HG02759 (cell line): ENCODE measurements at regions not wholly inside any gene's neighbourhood (a gene's known extent, or its start where the extent isn't known, plus 50 kb on each side); places are given as distances from the start of the nearest gene placed in this dataset.

Experiments used
- ATAC-seq: cut with Tn5 transposase; IDR thresholded peaks from one replicate; pipeline ENCODE4 v1.9.1; 2021; ENCODE audit warnings: mild to moderate bottlenecking, moderate library complexity; ENCODE audit not compliant: unreplicated experiment

DNA sequence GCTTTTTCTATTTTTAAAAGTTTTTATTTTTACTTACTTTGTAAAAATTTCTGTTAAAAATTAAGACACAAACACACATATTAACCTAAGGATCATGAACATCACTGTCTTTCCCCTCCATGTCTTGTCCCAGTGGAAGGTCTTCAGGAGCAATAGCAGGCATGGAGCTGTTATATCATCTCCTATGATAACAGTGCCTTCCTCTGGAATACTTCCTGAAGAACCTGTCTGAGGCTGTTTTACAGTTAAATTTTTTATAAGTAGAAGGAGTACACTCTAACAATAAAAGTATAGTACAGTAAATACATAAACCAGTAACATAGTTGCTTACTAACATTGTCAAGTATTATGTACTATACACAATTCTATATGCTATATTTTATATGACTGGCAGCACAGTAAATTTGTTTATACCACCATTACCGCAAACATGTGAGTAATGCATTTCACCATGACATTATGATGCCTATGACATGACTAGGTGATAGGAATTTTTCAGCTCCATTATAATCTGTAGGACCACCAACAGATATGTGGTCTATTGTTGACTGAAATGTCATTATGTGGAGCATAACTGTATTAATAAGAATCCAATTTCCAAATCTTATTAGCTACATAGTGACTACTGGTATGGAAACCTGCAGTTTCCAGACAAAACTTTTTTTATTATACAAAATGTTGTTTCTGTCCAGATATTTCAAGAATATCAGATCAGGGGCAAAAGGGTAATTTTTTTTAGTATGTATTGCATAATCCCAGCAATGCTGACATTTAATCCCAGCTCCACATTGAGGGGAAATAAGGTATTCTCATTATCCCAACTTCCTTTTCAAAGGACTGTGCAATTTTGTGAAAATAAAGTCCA is 337.2 kb upstream of the SLC39A10 start:
- no peak for ATAC-seq

DNA sequence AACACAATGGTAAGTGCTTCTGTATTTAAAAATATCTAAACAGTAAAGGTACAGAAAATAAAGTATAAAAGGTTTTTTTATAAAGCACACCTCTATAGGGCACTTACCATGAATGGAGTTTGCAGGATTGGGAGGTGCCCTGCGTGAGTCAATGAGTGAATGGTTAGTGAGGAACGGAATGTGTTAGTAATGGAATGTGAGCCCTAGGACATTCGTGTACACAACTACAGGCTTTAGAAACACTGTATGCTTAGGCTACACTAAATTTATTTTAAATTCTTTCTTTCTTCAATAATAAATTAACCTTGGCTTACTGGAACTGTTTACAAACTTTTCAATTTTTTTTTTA is 337.9 kb upstream of the SLC39A10 start:
- ATAC-seq = no peak

DNA sequence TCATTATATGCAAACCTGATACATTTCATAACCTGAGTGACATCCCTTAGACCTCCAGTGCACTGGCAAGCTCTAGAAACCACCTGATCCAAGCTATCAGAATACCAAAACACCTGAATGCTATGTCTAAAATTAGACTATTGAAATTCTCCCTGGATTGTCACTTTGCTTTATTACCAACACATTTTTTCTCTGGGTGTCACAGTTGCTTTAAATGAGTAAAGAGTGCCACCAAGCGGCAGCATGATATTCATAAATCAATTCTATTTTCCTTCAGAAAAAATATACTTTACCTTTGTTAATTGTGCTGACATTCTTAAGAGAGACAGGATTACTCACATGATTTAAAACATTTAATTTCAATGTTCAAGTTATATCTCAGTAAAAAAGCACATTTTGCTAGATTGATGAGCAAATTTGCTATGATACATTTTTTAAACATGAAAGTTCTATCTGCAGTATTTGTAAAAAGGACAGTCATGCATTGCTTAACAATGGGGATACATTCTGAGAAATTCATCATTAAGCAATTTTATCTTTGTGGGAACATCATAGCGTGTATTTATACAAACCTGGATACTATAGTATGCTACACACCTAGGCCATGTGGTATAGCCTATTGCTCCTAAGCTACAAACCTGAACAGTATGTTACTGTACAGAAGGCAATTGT is 338.4 kb upstream of the SLC39A10 start:
- peak; percentile 32 for ATAC-seq

DNA sequence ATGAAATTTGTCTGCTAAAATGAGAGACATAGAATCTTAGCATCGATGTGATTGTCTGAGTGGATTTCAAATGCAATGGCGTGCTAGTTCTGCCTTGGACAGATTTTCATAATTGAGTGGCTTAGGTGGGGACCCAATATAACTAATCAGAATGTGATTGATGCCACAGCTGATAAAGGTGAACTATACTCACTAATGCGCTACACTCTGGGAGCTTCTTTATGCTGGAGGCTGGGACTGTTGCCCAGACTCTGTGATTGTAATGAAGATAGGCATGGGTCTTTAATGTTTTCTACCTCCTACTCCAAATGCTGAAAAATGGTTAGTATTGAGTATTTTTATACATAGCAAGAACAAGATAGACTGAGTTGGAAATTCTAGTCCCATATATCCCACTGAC is 339.5 kb upstream of the SLC39A10 start:
- ATAC-seq = no peak

DNA sequence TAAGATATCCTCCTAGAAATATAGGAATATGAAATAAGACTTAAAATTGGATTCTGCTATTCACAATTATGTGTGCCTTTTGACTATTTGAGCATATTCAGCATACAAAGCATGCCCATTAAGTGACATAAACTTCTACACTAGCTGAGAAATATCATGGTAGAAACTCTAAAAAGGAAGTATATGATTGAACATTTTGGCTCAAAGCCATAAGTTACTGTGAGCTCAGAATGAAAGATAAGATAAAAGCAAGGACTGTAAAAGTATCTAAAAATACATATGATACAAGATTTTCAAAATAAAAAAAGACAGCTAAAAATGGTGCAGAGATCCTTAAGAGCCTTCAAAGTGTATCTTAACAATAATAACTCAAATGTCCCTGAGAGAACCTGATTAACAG is 340.5 kb upstream of the SLC39A10 start:
- no peak for ATAC-seq

DNA sequence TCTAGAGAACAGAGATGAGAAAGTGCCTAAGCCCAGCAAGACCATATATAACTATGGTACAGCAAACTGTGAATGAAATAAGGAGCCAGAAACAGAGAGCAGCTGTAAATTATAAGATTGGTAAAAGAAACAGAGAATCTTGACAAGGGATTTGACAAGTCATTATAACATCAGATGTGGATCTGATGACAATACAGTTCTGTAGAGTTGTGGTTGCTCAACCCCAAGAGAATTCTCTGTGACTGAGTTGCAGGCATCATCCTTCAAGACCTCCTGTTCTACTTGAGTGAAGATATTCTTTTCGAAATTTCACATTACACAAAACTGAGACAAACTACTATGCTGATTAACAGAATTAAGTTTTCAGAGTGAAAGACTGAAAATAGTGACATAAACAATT is 343.1 kb upstream of the SLC39A10 start:
- ATAC-seq = peak; percentile 68

DNA sequence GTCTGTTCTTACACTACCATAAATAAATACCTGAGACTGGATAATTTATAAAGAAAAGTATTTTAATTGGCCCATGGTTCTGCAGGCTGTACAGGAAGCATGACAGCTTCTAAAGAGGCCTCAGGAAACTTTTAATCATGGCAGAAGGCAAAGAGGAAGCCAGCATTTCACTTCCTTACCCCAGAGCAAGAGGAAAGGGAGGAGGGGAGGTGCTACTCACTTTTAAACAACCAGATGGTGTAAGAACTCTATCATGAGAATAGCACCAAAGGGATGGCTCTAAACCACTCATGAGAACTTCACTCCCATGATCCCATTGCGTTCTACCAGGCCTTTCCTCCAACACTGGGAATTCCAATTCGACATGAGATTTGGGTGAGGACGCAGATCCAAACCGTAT is 344.4 kb upstream of the SLC39A10 start:
- no peak for ATAC-seq

DNA sequence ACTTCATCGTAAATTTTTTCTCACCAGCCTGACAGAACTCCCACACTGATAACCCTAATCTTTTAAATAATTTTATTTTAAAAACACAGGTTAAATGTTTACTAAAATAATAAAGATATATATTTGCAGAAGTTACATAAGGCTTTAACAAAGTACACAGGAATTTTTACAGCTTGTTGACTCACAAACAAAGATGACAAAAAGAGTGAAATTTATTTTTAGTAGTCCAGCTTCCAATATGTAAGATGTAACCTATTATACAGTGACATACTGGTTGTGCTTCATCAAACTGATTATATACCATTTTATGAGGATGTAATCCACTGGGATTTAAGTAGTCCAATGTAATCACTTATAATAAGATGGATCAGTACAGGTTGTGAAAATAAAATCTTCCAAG is 348.9 kb upstream of the SLC39A10 start:
- no peak for ATAC-seq

DNA sequence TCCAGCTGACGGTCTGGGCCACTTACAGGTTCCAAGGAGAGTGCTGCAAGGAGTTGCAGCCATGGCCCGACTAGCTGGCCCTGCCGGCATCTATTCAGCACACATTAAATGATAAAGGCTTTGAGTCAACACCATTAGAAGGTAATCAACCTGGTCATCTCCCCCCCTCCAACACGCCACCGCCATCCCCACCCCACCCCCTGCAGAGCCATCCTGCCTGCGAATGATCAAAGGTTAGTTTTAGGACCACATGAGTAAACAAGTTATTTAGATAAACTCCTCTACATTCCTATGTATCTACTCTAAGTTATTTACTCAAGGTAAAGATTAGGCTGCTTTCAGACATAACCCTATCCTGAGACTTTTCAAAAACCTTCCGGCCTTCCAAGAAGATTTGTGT is 349.3 kb upstream of the SLC39A10 start:
- ATAC-seq = no peak

DNA sequence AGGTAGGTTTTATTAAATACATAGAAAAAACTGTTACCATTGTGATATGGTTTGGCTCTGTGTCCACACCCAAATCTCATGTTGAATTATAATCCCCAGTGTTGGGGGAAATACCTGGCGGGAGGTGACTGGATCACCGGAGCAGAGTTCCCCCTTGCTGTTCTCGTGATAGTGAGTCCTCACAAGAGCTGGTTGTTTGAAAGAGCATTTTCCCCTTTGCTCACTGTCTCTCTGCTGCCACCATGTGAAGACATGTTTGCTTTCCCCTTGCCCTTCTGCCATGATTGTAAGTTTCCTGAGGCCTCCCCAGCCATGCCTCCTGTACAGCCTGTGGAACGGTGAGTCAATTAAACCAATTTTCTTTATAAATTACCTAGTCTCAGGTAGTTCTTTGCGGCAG is 352.7 kb upstream of the SLC39A10 start:
- ATAC-seq = peak; percentile 45

DNA sequence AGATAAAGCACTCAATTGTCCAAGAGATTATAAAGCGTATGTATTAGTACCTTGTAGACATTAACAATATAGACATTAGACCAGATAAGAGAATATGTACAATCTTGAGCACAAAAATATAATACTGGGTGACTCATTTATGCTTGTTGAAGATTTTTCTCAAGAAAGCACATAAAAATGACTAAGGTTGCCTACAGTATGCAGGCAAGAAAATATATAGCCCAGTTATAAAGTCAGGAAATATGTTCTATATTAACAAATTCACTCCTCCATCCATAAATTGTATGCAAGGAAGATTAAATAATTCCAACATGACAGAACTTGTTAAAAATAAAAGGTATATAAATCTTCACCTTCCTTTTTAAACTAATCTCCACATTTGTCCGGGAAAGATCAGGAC is 356.4 kb upstream of the SLC39A10 start:
- no peak for ATAC-seq

DNA sequence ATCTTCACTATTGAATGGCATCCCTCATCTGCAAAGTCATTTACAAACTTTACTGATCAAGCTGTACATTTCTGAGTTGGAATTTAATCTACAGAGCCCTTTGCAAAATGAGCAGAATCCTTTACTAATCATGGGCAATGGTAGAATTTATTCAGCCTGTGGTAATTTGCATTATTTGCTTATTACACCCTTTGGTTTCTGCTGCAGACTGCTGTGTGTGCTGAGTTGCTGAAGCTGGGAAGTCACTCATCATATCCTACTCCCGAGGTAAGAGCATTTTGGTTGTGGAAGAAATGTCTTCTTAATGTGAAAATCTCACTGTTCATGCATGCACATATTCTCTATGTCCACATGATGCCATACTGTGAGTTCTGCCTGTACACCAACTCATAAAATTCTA is 357.4 kb upstream of the SLC39A10 start:
- ATAC-seq = no peak

DNA sequence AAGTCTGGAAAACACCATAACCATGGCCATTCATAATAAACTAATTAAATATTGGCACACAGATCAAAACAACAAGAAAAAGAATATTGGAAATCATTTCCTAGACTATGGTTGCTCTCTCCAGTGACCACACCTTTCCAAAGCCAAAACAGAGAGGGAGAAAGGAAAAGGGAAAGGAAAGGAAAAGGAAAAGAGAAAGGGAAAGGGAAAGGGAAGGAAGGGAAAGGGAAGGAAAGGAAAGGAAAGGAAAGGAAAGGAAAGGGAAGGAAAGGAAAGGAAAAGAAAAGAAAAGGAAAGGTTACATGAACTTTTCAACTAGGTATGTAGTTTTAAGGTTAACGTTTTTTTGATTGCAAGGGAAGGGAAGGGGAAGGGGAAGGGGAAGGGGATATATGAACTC is 360.5 kb upstream of the SLC39A10 start:
- no peak for ATAC-seq

DNA sequence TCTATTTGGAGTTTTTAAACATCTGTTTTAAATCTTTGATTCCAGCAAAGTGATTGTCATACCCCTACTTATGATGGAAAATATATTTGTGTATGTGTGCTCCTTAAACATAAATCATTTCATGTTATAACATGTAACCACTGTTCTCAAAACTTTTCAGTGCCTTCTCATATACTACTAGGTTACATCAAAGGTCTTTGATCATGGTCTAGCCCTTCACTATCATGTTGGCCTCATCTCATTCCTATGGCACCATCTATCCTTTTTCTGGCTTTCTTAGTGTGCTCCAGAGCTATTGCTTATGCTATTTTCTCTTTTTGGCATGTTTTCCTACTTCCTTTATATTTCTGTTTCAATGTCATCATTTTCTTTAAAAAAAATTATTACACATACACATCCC is 367.9 kb upstream of the SLC39A10 start:
- ATAC-seq = no peak

DNA sequence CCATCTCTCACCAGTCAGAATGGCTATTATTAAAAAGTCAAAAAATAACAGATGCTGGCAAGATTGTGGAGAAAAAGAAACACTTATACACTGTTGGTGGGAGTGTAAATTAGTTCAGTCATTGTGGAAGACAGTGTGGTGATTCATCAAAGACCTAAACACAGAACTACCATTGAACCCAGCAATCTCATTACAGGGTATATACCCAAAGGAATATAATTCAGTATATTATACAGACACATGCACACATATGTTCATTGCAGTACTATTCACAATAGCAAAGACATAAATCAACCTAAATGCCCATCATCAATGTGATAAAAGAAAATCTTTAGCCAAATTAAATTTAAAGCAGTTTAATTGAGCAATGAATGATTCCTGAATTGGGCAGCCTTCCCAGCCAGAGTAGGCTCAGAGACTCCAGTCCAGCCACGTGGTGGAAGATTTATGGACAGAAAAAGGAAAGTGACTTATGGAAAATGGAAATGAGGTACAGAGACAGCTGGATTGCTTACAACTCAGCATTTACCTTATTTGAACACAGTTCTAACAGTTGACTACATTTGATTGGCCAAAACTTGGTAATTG is 377.1 kb upstream of the SLC39A10 start:
- no peak for ATAC-seq

DNA sequence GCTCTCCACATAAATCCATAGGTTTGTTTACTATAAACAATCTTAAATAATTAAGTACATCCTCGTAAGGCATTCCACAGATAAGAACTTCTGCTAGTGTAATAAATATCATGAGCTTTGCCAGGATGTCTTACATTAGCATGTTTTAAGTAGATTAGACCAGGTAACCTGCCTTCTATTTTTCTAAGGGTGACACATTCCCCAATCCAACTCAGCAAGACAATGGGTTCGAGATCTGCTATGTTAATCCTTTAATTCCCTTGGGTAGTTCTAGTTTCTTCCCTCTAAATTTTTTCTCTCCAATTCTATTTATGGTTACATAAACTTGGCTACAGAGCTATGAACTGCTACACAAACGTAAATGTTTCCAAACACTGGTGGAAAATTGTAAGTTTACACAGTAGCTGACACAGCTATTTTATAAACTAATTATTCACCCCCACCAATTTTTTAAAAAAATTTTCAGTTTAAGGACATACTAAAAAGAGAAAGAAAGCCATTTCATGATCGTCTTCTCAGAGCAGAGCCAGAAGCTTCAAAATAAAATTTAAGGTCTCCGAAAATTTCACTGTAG is 386.5 kb upstream of the SLC39A10 start:
- no peak for ATAC-seq

DNA sequence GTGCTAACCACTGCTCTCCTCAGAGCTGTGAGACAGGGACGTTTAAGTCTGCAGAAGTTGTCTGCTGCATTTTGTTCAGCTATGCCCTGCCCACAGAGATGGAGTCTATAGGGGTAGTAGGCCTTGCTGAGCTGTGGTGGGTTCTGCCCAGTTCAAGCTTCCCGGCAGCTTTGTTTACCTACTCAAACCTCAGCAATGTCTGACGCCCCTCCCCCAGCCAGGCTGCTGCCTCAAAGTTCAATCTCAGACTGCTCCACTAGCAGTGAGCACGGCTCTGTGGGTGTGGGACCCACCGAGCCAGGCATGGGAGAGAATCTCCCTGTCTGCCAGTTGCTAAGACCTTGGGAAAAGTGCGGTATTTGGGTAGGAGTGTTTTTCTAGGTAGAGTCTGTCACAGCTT is 387.8 kb upstream of the SLC39A10 start:
- ATAC-seq = no peak

DNA sequence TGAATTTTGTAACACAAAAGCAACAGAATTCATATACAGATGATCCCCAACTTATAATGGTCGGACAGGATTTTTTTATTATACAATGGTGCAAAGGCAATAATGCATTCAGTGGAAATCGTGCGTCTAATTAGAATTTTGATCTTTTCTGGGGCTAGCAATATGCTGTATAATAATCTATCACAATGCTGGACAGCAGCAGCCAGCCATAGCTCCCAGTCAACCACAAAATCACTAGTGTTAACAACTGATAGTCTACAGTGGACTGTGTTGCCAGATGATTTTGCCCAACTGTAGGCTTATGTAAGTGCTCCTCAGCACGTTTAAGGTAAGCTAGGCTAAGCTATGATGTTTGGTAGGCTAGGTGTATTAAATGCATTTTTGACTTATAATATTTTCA is 399.0 kb upstream of the SLC39A10 start:
- no peak for ATAC-seq

DNA sequence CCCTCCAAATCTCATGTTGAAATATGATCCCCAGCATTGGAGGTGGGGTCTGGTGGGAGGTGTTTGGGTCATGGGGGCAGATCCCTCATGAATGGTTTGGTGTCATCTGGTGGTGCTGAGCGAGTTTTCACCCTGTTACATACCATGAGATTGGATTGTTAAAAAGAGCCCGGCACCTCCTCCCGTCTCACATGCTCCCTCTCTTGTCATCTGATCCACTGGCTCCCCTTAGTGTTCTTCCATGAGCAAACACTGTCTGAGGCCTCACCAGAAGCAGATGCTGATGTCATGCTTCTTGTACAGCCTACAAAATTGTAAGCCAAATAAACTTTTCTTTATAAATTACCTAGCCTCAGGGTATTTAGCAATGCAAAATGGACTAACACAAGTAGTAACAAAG is 405.0 kb upstream of the SLC39A10 start:
- no peak for ATAC-seq

DNA sequence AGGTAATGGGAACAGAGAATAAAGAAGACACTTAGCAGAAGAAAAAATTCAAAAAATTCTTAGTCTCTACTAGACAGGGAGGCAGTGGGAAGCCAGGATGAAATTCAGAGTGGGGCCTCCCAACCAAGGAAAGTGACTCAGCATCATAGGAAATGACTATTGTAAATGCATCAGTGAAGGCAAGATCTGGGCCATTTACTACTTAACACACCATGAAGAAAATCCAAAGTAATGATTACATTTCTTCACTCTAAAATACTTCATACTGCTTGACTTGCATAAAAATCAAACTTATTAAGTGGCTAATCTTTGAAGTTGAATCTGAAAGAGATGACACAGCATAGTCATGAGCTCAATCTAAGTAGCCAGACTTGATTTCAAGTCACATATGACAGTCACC is 405.8 kb upstream of the SLC39A10 start:
- no peak for ATAC-seq

DNA sequence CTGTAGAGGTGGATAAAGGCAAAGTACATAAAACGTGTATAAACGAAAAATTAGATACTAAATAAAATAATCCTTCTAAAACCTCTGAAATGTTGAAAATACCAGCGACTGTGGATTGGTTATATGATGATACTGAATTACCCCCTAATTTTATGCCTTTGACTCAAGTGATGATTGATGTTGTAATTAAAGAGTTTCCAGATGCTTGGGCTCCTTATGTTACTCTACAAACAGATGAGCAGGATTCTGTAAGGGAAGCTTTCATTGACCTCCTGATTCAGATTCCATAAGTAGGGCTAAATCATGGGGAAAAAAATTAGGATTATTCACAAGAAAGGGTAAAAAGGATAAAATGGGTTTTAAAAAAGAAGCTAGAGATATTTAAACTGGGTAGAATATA is 418.2 kb upstream of the SLC39A10 start:
- ATAC-seq = no peak

DNA sequence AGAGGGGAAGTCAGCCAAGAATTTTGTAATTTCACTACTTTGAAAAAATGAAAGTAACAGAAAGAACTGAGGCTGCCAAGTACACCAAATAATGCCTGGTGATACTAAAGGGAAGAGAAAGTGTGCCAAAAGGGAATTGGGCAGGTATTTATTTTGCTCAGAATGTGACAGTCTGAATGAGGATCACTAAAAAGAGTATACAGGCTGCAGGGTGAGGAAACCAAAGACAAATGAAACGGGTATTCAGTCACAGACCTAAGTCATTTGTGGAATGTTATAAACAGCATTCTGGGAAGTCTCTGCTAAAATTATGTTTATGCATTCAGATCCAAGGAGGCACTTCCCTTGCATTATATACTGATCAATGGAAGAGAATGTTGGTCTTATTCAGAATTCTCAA is 418.6 kb upstream of the SLC39A10 start:
- no peak for ATAC-seq
